RCC 7860 (cell line): ENCODE measurements at regions not wholly inside any gene's neighbourhood (a gene's known extent, or its start where the extent isn't known, plus 50 kb on each side); places are given as distances from the start of the nearest gene placed in this dataset.
A peak's percentile ranks its signal among the peaks of the same experiment; 100 is the strongest.
"Not testable (repeated sequence)": the region's sequence is repeated elsewhere in the genome, so short reads cannot be mapped to it uniquely, and the experiment has no call there.

Experiments used
- DNase-seq: peaks from one replicate; pipeline ENCODE4 v3.0.0-alpha.2; 2015; ENCODE audit warnings: low spot score
- FAIRE-seq: peaks from 2 replicates; lab custom pipeline; 2012; peaks lifted over from hg19 to GRCh38; lab: Jason Lieb, UNC

DNA sequence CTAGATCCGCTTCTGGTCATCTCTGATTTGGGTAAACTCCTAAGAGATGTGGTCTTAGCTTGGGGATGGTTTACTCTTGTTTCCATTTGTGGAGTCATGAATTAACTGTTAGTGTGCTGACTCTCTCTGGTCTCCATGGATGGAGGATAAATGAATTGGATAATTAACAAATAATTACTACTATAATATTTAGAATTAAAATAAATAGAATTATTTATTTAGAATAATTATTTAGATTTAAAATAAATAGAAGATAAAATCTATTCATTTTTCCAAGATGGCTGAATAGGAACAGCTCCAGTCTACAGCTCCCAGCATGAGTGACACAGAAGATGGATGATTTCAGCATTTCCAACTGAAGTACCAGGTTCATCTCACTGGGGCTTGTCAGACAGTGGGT, 1587.4 kb upstream of the AGA start:
- DNase-seq (no peak), FAIRE-seq (no peak)

DNA sequence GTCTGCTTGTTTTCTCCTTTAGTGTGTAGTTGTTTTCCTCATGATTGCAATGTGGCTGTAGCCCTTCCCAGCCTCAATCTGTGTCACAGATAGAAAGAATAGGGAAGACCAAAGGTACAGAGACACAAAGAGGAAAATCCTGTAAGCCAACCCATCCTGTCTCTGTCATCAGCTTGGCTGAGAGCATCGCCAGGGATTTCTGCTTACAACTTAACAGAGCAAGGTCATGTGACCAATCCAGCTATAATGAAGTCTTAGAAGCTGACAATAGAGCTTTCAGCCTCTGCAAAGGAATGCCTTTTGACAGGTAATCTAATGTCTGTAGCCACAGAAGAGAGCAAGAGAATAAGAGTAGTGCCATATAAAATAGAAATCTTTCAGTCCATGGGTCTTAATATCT, 1598.0 kb upstream of the AGA start:
- DNase-seq = no peak
- no peak for FAIRE-seq

DNA sequence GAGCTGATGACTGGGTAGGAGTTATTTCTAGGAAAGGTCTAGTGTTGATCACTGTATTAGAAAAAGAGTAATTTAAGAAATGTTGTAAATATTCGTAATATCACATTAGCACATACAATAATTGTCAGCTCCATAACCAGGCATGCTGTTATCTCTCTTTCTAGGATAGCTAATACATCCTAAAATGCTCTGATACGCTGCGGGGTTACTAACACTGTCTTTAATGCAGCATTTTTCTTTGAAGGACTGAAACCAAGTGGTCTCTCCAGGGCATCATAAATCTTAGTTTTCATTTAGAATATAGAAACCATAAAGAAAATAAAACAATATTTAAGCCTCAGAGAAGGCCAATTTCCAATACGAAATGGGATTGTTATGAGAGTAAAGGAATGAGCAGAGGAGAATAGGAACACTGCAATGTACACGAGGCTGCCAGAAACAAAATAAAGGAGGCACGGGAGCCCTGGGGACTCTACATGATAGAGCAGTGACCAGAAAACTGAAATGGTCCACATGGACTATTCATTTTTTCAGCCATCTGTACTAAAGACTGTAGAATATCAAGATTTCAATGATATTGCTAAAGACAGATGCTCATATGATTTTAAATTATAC, 1606.7 kb upstream of the AGA start:
- no peak for DNase-seq
- FAIRE-seq = no peak

DNA sequence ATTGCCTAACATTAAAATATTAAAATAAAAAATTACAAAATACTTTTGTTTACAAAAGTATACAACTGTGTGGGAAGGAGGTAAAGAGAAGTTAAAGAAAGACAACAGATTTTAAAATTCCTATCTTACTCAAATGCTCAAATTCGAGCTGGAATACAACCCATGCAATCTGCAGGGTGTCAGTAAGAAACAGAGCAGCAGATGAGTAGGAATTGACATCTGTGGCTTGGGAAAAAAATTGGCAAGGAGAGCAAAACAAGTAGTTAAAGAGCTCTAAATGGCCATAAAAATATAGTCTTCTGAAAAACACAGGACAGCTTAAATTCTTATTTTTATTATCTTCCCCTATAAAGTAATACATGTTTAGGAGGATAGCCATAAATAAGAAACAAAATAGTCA, 1609.0 kb upstream of the AGA start:
- DNase-seq (no peak), FAIRE-seq (no peak)

DNA sequence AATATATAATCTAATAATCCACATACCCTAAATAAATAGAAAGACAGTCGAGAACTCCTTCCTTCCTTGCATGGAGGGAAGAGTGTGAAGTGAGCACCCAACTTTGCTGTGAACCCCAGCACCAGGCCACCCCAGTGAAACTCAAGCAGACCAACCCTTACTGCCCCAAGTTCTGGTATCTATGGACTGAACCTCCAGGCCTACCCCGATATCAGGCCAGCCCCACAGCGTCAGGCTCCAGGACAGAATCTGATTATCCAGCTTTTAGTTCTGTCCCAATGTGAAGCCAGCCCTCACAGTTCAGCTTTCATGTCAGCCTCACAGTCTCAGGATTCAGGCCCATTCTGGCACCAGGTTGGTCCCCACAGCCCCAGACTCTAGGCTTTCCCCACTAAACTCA, 1617.2 kb upstream of the AGA start:
- DNase-seq (no peak), FAIRE-seq (no peak)

DNA sequence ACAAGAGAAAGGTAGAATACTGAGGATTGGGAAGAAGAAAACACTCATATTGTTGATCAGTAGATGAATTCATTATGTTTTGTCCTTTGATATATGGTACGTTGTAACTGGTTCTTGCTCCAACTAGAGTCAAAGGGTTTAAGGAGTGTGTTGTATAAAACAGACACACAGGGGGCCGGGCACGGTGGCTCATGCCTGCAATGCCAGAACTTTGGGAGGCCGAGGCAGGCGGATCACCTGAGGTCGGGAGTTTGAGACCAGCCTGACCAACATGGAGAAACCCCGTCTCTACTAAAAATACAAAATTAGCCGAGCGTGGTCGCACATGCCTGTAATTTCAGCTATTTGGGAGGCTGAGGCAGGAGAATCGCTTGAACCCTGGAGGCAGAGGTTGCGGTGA, 1624.0 kb upstream of the AGA start:
- not testable (repeated sequence) for DNase-seq, FAIRE-seq

DNA sequence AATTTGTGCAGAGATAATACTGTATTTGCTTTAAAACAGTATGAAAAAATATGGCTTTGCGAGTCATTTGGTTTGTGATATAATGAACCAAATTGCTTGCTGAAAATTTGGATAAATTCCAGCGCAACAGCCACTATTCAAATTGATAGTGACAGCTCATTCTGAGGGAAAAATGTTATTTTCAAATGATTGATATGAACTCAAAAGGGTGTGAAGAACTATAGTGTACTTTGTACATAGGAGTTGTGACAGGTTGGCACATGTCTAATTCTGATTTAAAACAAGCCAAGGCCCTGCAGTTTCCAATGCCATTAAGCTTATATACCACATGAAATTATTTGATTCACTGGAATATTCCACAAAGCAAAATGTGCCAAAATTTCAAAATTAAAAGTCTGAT, 1628.9 kb upstream of the AGA start:
- no peak for DNase-seq
- no peak for FAIRE-seq

DNA sequence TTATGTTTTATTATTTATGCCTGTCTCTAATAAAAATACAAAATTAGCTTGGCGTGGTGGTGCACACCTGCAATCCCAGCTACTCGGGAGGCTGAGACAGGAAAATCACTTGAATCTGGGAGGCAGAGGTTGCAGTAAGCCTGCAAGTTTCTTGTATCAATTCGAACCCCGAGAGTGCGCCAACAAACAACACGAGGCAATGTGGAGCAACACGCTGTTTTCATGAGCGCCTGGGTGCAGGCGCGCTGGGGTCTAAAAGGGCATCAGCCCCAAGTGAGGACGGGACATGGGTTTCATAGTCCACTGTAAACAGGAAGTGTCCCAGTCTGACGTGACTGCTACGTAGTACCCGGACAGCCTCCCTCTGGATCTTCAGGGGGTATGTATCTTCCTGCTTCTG, 1634.6 kb upstream of the AGA start:
- FAIRE-seq (no peak), DNase-seq (no peak)

DNA sequence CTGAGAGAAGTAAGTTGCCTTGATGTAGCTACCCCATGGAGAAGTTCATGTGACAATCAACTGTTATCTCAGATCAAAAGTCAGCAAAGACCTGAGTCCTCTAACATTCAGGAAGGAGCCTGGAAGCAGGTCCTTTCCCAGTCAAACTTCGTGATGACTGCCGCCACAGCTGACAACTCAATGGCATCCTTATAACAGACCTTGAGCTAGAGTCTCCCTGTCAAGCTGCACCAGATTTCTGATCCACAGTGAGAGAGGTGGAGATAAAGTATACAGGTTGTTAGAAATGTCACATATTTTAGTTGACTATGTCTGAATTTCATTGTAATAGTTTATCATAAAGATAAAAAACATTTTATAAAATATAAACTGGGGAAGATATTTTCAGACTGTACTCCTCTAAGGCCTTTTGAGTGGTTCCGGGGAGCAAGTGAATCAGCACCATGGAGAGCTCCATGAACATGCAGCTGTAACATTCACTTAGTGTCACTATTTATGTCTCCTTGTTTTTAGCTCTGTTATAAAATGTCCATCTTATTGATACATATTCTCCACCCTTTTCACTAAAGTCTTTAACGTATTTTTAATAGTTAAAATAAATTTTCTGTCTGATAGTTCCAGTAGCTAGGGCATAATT, 1653.5 kb upstream of the AGA start:
- no peak for FAIRE-seq
- DNase-seq = no peak

DNA sequence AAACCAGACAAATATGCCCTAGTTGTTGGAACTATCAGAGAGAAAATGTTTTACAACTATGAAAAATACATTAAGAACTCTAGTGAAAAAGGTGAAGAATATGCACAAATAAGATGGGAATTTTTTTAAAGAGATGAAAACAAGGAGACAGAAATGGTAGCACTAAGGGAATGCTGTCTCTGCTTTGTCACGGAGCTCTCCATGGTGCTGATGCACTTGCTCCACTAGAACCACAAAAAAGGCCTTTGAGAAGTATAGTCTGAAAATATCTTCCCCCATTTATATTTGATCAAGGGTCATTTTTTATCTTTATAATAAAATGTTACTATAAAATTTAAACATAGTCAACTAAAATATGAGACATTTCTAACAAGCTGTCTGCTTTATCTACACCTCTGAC, 1655.5 kb upstream of the AGA start:
- DNase-seq = no peak
- no peak for FAIRE-seq

DNA sequence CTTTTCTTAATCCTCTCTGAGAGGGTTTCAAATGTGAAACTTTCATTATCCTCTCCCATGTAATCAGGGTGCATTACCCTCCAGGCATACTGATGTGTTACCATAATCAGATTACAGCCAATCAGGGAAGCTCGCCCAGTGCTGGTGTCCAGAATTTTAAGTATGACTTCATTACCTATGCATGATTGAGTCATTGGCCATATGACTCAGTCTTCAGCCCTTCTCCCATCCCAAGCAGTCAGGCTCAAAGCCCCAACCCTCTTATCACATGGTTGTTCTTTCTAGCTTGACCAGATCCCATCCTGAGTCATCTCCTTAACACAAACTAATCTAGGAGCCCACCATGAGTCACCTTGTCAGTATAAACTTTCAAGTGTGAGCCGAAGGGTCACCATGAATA, 1668.1 kb upstream of the AGA start:
- peak; percentile 93 for FAIRE-seq

DNA sequence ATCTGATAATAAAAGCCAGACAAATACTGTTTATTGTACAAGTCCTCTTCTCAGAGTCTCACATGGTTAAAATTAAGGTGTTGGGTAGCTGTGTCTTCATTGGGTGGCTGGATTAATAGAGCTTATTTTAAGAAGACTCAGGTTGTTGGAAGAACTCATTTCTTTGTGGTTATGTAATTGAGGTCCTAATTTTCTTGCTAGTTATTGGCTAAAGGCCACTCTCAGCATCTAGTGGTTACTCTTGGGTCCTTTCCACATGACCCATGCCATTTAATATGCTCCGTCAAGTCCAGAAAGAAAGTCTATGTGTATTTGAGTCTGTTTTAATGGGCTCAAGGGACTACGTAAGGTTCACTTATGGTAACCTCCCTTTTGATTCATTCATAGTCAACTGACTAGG, 1668.6 kb upstream of the AGA start:
- FAIRE-seq (peak; percentile 31), DNase-seq (peak; percentile 17)

More for the DNA sequence above, 1668.1 kb upstream of the AGA start:
- DNase-seq = peak; percentile 88

DNA sequence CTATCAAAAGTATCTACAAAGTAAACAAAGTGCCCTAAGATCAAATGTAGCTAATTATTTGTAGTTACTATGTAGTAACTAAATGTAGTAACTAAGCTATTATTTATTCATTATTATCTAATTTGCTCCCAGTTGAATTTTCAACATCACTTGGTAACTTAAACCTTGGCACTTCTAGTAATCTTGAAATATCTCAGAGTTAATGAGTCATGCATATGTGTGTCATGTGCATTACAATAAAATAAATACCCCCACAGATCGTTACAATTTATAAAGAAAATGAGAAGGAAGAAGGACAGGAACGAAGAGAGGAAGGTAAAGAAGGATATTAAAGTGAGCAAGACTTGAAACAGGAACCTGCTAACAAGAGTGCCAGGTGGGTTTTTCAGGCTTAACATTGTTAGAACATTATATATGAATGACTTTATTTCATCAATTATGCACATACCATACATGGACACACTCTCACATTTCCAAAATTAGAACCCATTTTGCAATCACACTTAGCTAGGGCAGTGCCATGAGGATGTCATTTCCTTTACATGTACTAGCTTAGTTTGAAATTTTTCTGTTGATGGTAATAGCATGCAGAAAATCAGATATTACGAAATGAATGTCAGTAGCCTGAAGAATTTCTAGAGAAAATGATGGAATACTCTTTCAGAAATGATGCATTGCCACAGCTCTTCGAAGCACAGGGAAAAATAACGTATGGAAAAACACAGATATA, 1670.4 kb upstream of the AGA start:
- FAIRE-seq = peak; percentile 10
- DNase-seq = no peak

DNA sequence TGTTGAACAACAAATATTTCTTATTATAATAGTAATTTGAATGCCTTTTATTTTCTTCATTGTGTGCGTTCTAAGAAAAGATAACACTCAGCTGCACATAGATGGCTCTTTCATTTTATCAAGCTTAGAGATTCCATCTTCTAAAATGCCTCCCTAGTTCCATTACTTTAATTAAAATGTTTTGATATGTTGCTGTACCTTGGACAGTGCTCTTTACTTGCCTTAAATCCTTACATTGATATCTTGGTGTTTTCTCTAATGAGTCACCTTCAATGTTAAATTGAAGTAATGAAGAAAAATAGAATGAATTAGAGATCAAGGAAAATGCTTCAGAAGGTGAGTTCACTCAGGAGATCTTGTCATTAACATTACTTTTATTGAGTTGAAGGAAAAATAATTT, 1672.4 kb upstream of the AGA start:
- DNase-seq = no peak

DNA sequence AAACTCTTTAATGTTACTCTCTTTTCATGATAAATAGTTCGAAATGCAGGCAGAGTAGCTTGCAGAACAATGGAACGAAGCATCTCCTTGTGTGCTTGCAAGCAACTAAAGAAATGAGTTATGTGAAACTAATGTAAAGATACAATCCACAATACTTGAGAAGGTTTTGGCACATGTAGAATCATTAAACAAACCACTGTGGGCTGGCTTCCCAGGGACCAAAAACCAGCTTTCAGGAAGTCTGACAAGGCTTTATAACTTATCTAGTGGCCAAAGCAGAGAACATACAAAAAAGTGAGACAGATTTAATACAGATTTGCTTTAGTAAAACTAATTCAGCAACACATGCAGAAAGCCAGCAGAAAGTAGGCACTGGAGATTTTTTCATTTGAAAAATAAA, 1673.8 kb upstream of the AGA start:
- peak; percentile 56 for FAIRE-seq
- DNase-seq = no peak

More for the DNA sequence above, 1672.4 kb upstream of the AGA start:
- no peak for FAIRE-seq

DNA sequence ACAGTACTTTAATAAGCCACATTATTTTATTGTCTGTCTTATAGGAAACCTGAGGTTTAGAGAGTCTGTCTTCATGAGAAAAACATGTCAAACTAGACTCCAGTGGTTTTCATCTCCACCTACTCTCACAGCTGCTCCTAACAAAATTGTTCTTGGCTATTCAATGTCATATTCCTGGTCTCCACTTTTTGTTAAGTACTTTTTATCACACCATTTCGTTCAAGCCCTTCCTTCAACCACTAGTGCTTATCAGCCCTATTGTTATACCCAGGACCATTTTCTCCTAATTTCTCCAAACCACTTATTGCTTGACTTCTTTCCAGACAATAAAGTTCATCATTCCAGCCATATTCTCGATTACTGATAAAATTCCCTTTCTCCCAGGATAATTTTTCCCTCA, 1674.3 kb upstream of the AGA start:
- no peak for DNase-seq
- FAIRE-seq = no peak

DNA sequence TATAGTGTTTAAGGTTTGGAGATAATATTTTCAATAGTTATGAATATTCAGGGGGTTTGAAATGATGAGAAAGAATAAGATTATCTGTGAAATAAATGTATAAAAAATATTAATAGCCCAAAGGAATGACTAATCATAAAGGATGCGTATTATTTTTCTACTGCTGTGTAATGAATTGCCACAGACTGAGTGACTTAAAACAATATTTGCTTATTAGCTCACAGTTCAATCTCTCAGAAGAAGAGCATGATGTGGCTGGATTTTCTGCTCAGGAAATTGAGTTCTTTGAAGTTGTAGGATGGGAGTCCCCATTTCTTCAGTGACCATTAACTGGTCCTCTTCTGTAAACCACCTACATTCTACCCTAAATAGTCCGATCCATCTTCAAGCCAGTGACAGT, 1680.8 kb upstream of the AGA start:
- FAIRE-seq (no peak), DNase-seq (no peak)

DNA sequence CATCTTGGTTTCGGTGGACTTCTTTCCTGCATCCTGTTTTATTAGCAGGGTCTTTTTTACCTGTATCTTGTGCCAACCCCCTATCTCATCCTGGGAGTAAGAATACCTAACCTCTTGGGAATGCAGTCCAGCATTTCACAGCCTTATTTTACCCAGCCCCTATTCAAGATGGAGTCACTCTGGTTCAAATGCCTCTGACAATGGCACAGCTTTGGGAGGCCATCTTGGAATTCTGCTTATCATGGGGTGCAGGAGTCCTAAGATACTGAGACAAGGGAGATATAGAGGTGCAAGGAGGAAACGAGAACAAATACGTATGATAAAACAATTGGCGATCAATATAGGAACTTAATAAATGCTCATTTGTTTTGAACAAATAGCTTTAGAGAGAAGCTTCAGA, 1682.2 kb upstream of the AGA start:
- no peak for DNase-seq
- FAIRE-seq = no peak

DNA sequence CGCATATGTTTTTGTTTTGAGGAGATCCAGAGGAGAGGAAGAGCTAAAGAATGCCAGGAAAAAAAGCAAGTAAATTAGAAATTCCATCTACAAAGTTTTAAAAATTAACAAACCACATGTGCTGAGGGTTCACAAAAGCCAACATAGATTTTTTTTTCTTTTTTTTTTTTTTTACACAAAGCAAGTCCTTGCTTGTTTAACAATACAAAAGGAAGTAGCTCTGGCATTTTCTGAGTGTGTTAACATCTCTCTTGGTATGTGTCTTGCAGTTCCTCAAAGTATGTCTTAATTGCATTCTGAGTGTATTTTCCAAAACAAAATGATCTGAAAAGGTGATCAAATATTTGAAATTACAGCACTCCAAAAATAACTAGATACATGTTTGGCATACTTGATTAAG, 1682.7 kb upstream of the AGA start:
- FAIRE-seq (no peak), DNase-seq (no peak)

DNA sequence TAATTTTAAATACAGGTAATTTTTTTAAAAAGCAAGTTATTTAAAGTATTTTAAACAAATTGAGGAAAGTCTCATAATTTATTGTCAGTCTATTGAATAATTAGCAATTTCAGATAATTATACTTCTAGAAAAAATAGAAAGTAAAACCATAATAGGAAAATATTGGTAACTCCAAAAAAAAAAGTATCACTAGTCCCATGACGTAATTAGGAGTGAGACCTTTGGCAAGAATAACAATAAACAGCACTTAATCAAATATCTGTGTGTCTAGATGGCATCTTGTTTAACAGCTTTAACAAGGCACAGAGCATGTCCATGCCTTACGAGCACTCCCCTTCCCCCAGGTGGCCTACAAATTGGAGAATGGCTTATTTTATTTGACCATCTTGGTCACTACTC, 1683.6 kb upstream of the AGA start:
- no peak for DNase-seq
- no peak for FAIRE-seq

DNA sequence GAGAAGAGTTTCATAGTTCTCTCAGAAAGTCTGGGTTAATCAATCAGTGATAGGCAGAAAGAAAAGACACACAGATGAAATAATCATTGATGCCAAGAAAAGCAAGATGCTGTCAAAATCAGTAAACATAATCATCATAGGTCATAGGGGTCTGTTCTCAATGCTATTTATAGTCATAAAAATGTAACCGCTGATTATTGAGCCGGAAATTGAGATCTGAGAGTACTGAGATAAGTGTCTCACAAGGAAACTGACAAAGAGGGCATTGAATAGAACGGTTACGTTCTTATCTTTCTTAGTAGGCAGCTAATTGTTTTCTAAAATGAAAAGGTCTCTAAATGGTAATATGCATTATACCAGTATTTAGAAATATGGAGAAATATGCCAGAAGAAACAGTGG, 1686.1 kb upstream of the AGA start:
- DNase-seq (no peak), FAIRE-seq (no peak)

DNA sequence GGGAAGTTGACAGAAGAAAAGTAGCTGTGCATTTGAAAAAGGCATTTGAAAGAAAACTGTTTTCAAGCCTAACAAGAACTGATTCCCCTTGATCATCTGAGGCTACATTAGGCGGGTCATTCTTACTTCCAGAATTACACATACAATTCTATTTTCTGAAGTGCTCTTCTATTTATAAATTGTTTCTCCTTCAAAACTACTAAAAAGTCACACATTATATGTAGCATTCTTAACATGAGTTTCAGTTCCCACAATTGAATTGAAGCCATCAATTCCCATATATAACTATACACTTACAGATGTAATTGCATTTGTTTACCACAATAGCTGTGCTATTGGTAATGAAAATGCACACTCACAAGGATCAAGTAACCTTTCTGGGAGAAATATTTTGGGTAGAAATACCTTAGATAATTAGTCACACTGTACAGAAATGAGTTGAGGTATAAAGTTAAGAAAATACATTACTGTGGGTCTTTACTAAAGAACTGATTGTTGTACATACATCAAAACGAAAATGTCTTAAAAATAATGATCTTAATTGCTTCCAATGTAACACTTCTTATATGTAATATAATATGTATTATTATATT, 1688.0 kb upstream of the AGA start:
- FAIRE-seq = no peak
- DNase-seq = no peak
